Endothelial cell of umbilical vein (primary cell): ENCODE measurements at regions not wholly inside any gene's neighbourhood (a gene's known extent, or its start where the extent isn't known, plus 50 kb on each side); places are given as distances from the start of the nearest gene placed in this dataset.

Experiments used
- EZH2 ChIP-seq: IDR thresholded peaks from 2 replicates; pipeline ENCODE4 v1.6.1; 2012; ENCODE audit warnings: borderline replicate concordance, low read depth, mild to moderate bottlenecking, moderate library complexity, low read length, inconsistent platforms; ENCODE audit not compliant: severe bottlenecking
- GATA2 ChIP-seq: IDR thresholded peaks from 2 replicates; pipeline ENCODE4 v1.7.0; 2011; ENCODE audit warnings: low read depth, mild to moderate bottlenecking, moderate library complexity, mixed read lengths, low read length; ENCODE audit not compliant: insufficient read length, insufficient read depth
- POLR2A ChIP-seq: IDR thresholded peaks from 2 replicates; pipeline ENCODE4 v1.6.1; 2012; ENCODE audit warnings: low read depth, mild to moderate bottlenecking, control low read depth, low read length
- POLR2AphosphoS5 ChIP-seq: IDR thresholded peaks from 2 replicates; pipeline ENCODE4 v1.6.1; 2012; ENCODE audit warnings: low read depth, mild to moderate bottlenecking, control low read depth, low read length, moderate library complexity; ENCODE audit not compliant: insufficient read depth
- TF ChIP-seq, protein P1 (sequence below), 2 donors: IDR thresholded peaks; 1 replicate in 1 of 2; 2 replicates in 1 of 2; pipeline ENCODE4 v1.5.1; 2011; ENCODE audit warnings: low read length in 2 of 2, mild to moderate bottlenecking in 2 of 2, moderate library complexity in 2 of 2, control low read depth in 1 of 2, inconsistent platforms in 1 of 2, low read depth in 1 of 2; ENCODE audit not compliant: insufficient read depth in 1 of 2; ENCODE audit errors: extremely low read depth in 1 of 2
- TF ChIP-seq, protein P2 (sequence below): IDR thresholded peaks from 2 replicates; pipeline ENCODE4 v1.6.1; 2011; ENCODE audit not compliant: insufficient read depth, insufficient read length

DNA sequence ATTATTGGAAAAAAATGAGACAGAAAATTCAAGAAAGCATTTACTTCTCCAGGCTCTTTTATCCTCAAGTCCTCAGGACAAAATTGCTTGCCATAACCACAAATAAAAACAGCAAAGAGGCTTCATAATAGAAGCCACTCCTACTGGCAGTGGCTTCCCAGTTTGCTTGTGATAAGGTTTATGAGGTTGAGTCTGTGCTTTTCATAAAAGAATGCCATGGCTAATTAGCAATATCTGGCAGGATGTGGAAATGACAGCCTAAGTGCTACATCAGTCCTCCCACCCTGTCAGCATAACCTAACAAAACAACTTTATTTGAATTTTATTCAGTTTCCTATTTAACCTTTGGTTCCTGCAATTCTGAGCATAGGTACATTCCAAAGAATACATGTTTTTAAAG lies 80.9 kb upstream of the HTR1E start:
- TF ChIP-seq, protein P1, sequence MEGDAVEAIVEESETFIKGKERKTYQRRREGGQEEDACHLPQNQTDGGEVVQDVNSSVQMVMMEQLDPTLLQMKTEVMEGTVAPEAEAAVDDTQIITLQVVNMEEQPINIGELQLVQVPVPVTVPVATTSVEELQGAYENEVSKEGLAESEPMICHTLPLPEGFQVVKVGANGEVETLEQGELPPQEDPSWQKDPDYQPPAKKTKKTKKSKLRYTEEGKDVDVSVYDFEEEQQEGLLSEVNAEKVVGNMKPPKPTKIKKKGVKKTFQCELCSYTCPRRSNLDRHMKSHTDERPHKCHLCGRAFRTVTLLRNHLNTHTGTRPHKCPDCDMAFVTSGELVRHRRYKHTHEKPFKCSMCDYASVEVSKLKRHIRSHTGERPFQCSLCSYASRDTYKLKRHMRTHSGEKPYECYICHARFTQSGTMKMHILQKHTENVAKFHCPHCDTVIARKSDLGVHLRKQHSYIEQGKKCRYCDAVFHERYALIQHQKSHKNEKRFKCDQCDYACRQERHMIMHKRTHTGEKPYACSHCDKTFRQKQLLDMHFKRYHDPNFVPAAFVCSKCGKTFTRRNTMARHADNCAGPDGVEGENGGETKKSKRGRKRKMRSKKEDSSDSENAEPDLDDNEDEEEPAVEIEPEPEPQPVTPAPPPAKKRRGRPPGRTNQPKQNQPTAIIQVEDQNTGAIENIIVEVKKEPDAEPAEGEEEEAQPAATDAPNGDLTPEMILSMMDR (IDR thresholded peaks at IDR 0.05; ENCODE audit: extremely low read depth in 1 of 2, insufficient read depth in 1 of 2, low read depth in 1 of 2, low read length in 2 of 2) = no peak
- no peak for TF ChIP-seq EZH2
- no peak for TF ChIP-seq POLR2AphosphoS5
- TF ChIP-seq, protein P2, sequence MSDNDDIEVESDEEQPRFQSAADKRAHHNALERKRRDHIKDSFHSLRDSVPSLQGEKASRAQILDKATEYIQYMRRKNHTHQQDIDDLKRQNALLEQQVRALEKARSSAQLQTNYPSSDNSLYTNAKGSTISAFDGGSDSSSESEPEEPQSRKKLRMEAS = no peak
- TF ChIP-seq POLR2A = no peak
- no peak for TF ChIP-seq GATA2
